ENCODE measurements at regions not wholly inside any gene's neighbourhood (a gene's known extent, or its start where the extent isn't known, plus 50 kb on each side); places are given as distances from the start of the nearest gene placed in this dataset.
A peak's percentile ranks its signal among the peaks of the same experiment; 100 is the strongest.

DNA sequence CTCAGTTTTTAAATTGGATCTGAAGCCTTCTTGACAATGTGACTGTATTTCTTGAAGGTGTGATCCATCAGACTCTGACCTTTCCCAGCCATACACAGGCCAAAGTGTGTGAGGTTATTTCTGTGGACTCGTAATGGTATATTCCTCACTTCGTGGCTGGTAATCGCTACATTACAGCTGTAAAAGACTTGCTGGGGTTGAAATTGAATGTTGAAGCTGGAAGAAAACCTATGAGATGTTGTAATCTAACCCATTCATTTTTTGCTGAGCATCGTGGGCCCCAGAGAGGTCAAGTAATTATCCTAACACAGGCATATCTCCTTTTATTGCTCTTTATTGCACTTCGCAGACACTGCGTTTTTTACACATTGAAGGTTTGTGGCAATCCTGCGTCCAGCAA, 405.6 kb upstream of the ZP4 start:
- no peak for DNase-seq (ENCODE audit: low spot score)

DNA sequence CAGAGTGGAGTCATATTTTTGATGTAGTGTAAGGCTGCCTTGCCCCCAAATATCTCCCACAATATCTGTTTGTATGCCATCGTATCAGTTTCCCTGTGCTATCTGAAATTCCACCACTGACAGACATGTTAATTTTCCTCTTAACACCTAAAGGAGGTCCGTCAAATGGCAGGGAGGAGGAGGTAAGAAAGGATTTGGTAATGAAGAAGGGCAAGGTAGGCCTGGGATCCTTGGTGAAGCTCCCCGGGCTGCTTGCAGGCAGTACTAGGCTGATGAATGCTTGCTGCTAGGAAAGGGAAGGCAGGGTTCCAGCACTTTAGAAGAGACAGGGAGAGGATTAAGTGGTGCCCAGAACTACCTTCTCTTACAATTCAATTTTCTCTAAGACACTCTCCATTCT, 402.4 kb upstream of the ZP4 start:
- no peak for DNase-seq (ENCODE audit: low spot score)

DNA sequence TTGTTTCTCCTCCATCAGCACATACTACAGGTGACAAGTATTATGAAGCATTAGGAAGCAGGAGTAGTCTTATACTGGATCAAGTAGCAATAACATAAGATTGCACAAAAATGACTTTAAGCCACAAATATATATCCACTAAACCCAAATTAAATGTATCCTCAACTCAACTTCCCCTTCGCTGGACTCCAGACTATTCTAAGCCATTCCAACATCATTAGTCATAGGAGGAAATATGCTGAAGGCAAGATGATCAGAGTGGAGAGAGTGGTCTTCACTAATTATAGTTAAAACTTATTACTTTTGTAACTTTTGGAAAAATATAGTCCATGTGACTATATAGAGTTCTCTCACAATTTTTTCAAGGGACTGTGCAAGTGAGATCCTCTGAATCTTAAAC, 390.7 kb upstream of the ZP4 start:
- DNase-seq (ENCODE audit: low spot score): no peak

DNA sequence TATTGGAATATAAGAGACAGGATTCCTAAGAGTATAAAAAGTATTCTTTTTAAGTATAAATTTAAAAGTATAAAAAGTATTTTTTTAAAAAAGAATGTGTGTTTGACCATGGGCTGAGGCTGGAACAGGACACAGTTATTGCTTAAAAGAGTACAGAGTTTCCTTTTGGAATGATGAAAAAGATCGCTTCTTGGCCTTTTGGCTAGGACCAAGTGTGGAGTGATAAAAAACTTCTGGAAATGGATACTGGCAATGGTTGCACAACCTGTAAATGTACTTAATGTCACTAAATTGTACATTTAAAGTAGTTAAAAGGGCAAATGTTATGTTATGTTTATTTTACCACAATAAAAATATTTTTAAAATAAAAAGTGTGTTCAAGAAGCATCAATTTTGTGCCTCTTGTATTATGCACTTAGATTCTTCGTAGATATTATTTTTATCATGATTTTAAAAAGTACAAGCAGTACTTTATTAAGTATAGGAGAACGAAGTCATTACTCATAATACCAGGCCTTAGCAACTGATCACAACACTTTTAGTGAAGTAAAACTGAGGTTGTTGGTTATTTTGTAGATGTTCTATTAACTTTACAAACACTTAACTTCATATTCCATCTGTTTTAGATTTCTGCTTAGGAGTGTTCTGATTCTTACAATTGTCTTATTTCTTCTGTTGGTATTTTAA, 389.1 kb upstream of the ZP4 start:
- DNase-seq (ENCODE audit: low spot score): no peak

DNA sequence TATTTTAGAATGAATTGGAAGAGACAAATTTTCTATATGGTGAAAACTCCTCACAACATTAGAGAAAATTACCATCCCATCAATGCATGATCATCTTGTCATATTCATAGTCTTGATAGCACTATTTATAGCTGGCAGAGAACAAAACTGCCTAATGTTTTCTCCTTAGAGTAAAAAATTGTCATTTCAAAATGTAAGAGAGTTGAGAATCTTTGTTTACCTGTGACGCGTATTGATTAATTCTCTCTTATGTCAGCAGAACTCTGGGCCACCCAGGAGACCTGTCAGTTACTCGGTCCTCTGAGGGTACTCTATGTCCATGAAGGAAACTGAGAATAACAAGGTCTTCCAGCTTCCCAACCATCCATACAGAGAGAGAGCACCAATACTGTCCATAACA, 381.4 kb upstream of the ZP4 start:
- DNase-seq (ENCODE audit: low spot score): no peak

DNA sequence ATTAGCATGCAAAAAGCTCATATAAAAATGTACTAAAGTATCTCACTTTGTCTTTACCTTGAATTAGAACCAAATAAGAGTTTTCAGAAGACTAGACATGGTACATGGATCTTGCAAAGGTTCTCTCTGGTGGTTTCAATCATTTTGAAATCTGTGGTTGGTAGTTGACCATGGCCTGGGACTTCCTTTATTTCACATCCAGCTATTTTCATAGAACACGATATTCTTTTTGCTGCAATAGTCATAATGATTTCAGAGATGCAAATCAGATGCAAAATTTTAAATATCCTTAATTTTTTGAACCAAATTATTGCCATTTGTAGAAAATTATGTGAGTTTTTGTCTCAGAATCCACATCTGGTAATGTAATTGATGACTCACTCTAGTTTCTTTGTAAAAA, 375.1 kb upstream of the ZP4 start:
- DNase-seq (ENCODE audit: low spot score): no peak

DNA sequence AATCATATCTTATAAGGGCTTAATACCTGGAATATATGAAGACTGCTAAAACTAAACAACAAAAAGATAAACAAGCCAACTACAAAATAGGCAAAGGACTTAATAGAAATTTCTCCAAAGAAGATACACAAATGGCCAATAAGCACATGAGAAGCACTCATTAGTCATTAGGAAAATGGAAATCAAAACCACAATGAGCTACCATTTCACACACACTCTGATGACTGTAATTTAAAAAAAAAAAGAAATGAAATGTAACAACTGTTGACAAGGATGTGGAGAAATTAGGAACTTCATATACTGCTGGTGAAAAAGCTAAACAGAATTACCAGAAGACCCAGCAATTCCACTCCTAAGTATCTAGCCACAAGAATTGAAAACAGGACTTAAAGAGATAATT, 374.2 kb upstream of the ZP4 start:
- DNase-seq (ENCODE audit: low spot score): no peak

DNA sequence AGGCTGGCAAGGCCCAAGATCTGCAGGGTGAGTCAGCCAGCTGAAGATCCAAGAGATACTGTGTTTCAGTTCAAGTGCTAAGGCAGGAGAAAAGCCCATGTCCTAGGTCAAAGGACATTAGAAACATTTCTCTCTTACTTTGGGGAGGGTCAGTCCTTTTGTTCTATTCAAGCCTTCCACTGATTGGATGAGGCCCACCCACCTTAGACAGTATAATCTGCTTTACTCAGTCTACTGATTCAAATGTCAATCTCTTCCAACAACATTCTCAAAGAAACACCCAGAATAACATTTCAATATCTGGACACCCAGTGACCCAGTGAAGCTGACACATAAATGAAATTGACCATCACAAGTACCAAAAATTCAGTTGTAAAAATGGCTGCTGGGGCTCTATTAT, 367.8 kb upstream of the ZP4 start:
- DNase-seq (ENCODE audit: low spot score): no peak

DNA sequence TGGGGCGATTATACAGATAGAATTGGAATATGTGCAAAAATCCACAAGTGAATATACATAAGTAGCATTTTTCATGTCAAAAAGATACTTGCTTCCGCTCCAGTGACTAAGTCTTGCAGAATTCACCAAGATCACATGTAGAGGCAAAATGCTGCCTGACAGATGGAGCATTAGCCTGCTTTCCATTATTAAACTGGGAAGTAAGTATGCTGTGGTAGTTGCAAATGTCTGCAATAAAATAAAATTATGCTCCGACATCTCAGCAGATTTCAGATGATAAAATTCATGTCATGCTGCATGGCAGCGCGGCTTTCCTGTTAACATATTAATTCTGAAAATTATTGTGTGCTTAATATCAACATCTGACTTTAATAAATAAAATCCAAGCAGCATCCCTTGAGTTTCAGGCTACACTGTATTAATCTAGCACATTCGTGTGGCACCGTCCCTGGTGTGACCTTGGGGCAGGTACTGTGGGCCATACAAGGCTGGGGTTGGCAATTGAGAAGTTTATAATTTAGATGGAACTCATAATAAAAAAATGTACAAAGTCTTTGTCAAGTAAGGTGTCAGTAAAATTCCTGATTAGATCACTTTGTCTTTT, 366.4 kb upstream of the ZP4 start:
- no peak for DNase-seq (ENCODE audit: low spot score)

DNA sequence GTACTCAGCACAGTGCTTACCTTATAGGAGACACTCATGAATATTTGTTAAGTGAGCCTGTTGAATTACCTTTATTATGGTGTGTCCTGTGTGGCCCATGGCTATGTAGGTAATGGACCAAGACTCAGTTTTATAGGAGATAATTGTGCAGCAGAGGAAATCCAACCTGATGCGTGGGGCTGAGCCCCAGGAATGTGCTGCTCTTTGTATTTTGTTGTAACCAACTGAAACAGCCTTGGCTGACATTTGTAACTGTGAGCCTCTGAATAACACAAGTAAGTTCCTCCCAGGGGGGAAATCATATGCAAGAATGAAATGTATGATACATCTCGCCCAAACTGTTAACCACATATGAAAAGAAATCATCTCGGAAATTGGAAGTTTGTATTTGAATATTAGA, 364.2 kb upstream of the ZP4 start:
- no peak for DNase-seq (ENCODE audit: low spot score)

DNA sequence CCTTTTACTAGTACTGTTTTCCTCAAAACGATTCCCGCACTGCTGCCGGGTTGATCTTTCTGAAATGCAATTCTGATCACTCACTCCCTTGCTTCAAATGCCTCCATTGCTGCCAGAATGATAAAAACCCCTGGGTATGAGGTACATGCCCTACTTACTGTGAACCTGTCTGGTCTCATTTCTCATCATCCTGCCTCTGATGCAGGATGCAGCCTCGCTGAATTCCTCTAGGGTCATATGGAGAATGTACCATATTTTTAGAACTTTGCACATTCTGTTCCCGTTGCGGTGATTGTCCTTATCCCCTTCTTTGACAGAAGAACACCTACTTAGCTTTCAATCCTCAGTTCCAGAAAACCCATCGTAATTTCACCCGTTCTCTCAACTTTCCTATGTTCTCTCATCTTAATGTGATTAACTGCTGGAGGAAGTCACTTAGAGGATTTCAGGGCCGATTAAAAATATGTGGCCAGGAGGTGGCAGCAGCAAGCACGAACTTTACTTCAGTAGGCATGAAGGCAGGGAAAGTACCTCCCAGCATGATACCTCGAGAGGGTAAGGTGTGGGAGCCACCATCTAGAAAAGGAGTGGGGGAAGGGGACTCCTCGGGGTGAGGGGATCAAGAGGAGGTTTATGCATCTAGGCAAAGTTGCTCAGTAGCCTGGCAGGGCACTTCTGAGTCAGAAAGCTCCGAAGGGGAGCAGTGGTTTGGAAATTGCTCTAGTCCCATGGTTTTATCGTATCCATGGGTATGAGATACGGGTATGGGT, 361.5 kb upstream of the ZP4 start:
- DNase-seq (ENCODE audit: low spot score): peak; percentile 53

DNA sequence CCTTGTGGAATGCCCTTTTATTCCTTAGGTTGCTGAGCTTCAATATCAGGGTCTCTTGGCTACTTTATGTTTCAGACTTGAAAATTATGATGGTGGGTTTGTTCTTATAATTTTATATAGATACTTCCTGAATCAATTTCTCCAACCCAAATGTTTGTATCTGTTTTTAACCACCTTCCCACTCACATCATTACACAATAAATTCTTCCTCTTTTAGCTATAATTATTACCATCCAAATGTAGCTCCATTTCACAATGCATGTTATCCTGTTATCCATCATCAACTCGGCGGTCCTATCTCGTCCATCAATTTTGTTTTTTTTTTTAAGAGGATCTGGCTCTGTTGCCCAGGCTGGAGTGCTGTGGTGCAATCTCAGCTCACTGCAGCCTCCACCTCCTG, 357.6 kb upstream of the ZP4 start:
- DNase-seq (ENCODE audit: low spot score): no peak

DNA sequence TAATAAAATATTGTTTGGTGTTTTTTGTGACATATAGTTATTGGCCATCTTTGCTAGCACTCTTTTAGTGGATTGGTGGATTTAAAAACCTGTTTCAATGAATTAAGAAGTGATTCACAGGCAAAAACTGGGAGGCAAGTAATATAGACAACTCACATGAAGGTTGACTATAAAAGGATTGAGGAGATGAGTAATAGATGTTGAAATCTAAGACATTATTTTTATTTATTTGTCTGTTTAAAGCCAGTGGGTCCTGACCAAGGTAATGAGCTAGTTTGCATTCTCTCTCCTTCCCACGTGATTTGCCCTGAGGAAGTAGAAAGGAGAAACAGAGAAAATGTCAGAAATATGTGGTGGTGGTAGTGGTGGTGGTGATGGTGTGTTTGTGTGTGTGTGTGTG, 351.5 kb upstream of the ZP4 start:
- no peak for DNase-seq (ENCODE audit: low spot score)

DNA sequence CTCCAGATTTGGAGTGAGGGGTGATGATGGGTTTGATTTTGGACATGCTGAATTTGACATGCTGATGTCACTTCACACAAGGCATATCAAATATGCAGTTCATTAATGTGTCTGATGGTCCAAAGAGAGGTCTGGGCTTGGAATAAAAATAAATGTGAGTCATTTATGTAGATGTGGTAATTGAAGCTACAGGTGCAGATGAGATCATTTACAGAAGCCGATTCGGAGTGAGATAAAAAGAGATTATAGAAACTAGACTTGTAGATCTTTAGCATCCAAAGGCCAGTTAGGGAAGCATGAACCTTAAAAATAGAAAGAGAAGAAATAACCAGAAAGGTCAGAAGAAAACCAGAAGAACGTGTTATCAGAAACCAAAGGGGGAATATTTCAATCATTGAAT, 350.9 kb upstream of the ZP4 start:
- DNase-seq (ENCODE audit: low spot score): no peak

DNA sequence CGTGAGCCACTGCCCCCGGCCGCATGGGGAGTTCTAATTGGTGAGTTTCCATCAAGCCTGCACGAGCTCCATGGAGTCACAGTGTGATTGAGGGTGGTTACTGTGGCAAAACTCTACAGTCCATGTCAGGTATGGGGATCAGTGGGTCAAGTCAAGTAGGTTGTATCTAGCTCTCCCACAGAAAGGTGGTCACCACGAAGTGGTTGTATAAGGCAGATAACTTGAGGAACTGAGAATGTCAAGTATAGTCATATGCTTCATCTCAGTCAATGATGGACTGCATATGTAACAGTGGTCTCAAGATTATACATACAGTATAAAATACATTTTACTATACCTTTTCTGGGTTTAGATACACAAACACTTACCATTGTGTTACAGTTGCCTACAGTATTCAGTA, 348.6 kb upstream of the ZP4 start:
- DNase-seq (ENCODE audit: low spot score): no peak

DNA sequence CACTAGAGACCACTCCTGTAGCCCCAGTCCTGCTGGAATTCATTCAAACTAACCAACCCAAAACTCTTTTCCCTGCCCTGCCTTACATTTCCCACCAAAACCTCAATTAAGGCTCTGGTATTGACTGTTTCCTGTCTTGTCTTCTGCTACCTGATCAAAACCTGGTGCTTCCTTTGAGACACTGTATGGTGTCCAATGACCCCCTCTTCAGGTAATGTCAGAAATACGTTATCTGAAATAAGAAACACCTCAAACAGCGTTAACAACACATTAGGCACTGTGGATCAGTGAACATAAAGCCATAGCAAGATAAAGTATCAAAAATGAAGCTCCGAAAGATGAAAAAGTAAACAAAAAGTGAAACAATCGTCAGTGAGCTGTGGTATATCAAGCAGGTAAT, 343.2 kb upstream of the ZP4 start:
- no peak for DNase-seq (ENCODE audit: low spot score)

DNA sequence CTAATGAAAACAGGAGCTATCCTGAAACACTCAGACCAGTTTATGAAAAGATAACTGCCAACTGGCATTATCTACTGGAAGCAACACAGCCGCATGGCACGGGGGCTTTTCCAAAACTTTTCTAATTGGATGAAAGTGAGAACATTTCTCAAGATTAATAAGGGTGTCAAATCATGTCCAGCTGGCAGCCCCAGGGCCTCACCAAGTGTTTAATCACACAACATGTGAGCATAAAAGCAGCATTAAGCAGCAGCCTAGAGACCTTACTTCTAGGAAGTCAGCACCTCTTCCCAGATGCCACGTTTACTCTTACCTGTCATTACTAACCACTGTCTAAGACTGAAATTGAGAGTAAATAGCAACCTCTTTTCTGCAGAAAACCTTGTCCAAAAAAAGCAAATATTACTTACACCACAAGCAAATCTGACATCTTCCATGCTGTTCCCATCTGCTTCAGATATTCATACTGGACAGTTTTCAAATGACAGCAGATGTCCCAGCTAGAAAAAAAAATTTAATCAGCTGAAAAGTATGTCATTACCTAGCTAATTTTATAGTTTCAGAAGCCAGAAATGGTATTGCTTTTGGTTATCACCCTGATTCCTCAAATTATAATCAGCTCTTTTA, 341.5 kb upstream of the ZP4 start:
- no peak for DNase-seq (ENCODE audit: low spot score)

DNA sequence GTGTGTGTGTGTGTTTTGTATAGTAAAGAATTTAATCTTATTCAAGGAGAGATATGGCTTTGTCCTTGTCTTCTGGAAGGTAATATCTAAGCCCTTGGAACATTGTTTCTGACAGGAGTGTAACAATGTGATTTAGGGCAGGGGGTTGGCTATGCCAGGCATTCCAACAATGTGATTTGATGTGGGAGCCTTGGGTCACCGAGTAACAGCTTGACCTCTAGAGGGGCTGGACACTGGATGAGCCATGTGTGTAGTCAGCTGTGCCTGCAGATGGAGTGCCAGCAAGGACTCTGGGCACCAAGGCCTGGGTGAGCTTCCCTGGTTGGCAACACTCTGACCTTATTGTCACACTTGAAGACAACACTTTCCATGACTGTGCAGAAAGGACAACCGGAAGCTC, 336.1 kb upstream of the ZP4 start:
- DNase-seq (ENCODE audit: low spot score): no peak

DNA sequence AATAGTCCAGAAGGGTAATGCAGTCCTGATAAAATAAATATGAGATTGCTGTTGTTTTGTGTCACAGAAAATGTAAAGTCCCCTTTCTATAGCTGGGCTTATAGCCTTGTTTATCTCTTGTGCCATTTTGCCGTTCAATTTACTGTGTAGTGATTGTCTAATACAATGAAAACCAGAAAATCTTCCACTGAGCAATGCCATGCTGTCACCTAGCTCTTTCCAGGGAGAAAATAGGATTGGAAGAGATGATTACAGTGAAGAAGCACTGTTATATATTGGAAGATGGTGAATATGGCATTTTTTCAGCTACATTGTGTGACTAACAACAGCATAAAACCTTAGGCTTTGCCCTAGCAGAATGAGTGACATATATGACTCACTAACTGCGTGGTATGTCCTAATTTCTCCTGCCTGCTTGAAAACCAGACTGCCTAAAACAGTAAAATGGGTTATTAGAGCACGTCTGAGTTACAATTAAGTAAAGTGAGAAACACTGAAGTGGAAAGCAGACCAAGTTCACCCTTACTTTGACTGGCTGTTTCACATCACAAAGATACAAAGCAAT, 332.4 kb upstream of the ZP4 start:
- peak; percentile 12 for DNase-seq (ENCODE audit: low spot score)

DNA sequence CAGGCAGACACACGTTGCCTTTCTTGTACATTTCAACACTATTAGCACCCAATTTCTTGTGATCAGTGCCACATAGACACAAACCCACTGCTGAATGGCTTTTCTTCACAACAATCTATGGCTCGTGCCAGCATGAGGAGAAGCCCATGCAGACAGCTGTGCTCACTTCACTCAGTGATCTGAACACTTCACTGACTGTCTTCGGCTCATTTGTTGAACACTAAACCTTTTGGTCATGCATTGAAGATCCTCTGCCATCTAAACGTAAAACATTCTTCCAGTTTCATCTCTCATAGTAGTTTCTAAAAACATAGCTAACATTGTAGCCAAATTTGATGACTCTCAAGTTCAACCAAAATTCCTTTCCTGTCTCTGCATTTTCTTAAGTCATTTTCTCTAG, 331.0 kb upstream of the ZP4 start:
- DNase-seq (ENCODE audit: low spot score): no peak

DNA sequence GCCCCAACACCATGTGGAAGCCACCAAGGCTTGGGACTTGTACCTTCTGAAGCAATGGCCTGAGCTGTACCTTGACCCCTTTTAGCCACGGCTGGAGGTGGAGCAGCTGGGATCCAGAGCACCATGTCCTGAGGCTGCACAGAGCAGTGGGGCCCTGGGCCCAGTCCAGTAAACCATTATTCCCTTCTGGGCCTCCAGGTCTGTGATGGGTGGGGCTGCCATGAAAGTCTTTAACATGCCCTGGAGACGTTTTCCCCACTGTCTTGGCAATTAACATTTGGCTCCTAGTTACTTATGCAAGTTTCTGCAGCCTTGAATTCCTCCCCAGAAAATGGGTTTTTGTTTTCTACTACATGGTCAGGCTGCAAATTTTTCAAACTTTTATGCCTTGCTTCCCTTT, 323.7 kb upstream of the ZP4 start:
- no peak for DNase-seq (ENCODE audit: low spot score)

DNA sequence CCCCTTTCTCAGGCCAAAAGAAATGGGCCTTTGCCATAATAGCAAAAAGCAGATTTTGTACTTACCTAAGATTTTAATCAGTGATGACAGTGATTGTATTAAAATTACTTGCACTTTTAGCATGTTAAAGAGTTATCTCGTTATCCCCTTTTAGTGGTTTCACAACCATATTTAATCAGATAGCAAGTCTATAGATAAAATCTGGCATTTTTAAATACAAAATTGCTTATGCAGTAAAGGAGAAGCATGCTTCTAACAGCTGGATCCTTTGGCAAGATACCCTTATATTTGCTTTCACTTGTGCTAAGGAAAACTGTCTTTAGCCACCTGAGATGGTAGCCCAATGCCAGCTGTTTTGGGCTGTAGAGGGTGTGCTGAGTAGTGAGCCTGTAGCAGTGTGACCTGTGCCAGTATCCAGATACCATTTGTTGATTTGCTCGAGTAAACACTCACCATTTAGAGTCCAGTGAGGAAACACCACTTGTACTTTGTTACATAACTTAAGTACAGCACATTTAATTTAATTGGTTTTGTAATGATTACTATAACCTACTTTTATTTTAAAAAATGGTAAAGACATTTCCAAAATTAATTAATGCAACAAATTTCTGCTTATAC, 314.4 kb upstream of the ZP4 start:
- no peak for DNase-seq (ENCODE audit: low spot score)
